IMR-90 (cell line): ENCODE measurements at regions not wholly inside any gene's neighbourhood (a gene's known extent, or its start where the extent isn't known, plus 50 kb on each side); places are given as distances from the start of the nearest gene placed in this dataset.

Experiments
- ATAC-seq: fragments of 200-7000 bp; cut with Tn5 transposase; 2 replicates; pipeline ENCODE4 v1.9.1; 2020; ENCODE audit warnings: low read depth, mild to moderate bottlenecking, moderate library complexity
- BruUV-seq: library from RNA; stranded (reverse); fragments of 400-500 nt; replicated peaks from 2 replicates; lab custom pipeline; 2021; lab: Mats Ljungman, UMichigan
- CTCF ChIA-PET: fragments of 300-600 bp; formaldehyde crosslinking; extraction: SDS; loops from one replicate; lab custom pipeline; 2021; ENCODE audit warnings: antibody characterized with exemption; lab: Yijun Ruan, JAX
- POLR2A ChIA-PET: fragments of 300-600 bp; sonication (Branson Sonifier 250); formaldehyde crosslinking; loops from one replicate; lab custom pipeline; 2022; ENCODE audit warnings: antibody characterized with exemption; ENCODE audit not compliant: unreplicated experiment; lab: Charles Lee
- DNase-seq: peaks from one replicate; pipeline ENCODE4 v3.0.0; 2013
- H2AFZ ChIP-seq: replicated peaks from 2 replicates; pipeline ENCODE3; 2013; ENCODE audit warnings: low read length, mild to moderate bottlenecking; ENCODE audit not compliant: poor library complexity
- H2AK5ac ChIP-seq: 2 replicates; pipeline ENCODE4 v1.6.1; 2013; ENCODE audit warnings: low read depth, low read length, inconsistent platforms
- H2AK9ac ChIP-seq: replicated peaks from 2 replicates; pipeline ENCODE3; 2013; ENCODE audit warnings: mild to moderate bottlenecking, low read depth, low read length, moderate library complexity; ENCODE audit not compliant: poor library complexity
- H2BK120ac ChIP-seq: 2 replicates; pipeline ENCODE4 v1.6.1; 2013; ENCODE audit warnings: low read depth, low read length, inconsistent platforms
- H2BK15ac ChIP-seq: 3 replicates; pipeline ENCODE4 v1.6.1; 2013; ENCODE audit warnings: low read depth, low read length, inconsistent platforms
- H2BK20ac ChIP-seq: 2 replicates; pipeline ENCODE4 v1.6.1; 2013; ENCODE audit warnings: low read depth, mild to moderate bottlenecking, inconsistent platforms, low read length, moderate library complexity
- H2BK5ac ChIP-seq: 2 replicates; pipeline ENCODE4 v1.6.1; 2013; ENCODE audit warnings: mild to moderate bottlenecking, low read depth, low read length, inconsistent platforms; ENCODE audit not compliant: poor library complexity, severe bottlenecking
- H3K14ac ChIP-seq: replicated peaks from 2 replicates; pipeline ENCODE4 v1.6.1; 2013; ENCODE audit warnings: low read depth, low read length, inconsistent platforms
- H3K18ac ChIP-seq: 2 replicates; pipeline ENCODE4 v1.6.1; 2013; ENCODE audit warnings: low read depth, low read length, control low read depth
- H3K23ac ChIP-seq: 2 replicates; pipeline ENCODE4 v1.6.1; 2013; ENCODE audit warnings: low read depth, low read length, inconsistent platforms
- H3K27ac ChIP-seq: 2 replicates; pipeline ENCODE4 v1.5.1; 2013; ENCODE audit warnings: mild to moderate bottlenecking, control low read depth, low read length; ENCODE audit not compliant: insufficient read depth
- H3K27me3 ChIP-seq: 2 replicates; pipeline ENCODE4 v1.6.1; 2013; ENCODE audit warnings: low read length; ENCODE audit not compliant: control insufficient read depth, insufficient read depth
- H3K36me3 ChIP-seq: 2 replicates; pipeline ENCODE4 v1.6.1; 2013; ENCODE audit warnings: low read length, mixed read lengths; ENCODE audit not compliant: control insufficient read depth, insufficient read depth
- H3K4ac ChIP-seq: 2 replicates; pipeline ENCODE4 v1.6.1; 2013; ENCODE audit warnings: low read depth, low read length, inconsistent platforms
- H3K4me1 ChIP-seq: 2 replicates; pipeline ENCODE4 v1.6.1; 2013; ENCODE audit warnings: low read length, mixed read lengths; ENCODE audit not compliant: control insufficient read depth, insufficient read depth
- H3K4me2 ChIP-seq: 2 replicates; pipeline ENCODE4 v1.6.1; 2013; ENCODE audit warnings: low read depth, mild to moderate bottlenecking, control low read depth, low read length, moderate library complexity
- H3K4me3 ChIP-seq: 2 replicates; pipeline ENCODE4 v1.5.1; 2013; ENCODE audit warnings: low read depth, mild to moderate bottlenecking, control low read depth, low read length, moderate library complexity; ENCODE audit not compliant: insufficient read depth
- H3K56ac ChIP-seq: 2 replicates; pipeline ENCODE4 v1.6.1; 2013; ENCODE audit warnings: low read length, inconsistent platforms; ENCODE audit not compliant: insufficient read depth; ENCODE audit errors: extremely low read depth
- H3K79me1 ChIP-seq, 2 experiments: 2 replicates each; pipeline ENCODE4 v1.6.1; 2013; ENCODE audit warnings: low read length in 2 of 2, inconsistent platforms in 1 of 2, low read depth in 1 of 2
- H3K9ac ChIP-seq: 2 replicates; pipeline ENCODE4 v1.6.1; 2013; ENCODE audit warnings: low read depth, low read length, control low read depth
- H3K9me1 ChIP-seq: 2 replicates; pipeline ENCODE4 v1.6.1; 2013; ENCODE audit warnings: low read length, inconsistent platforms; ENCODE audit not compliant: insufficient read depth
- H3K9me3 ChIP-seq: 2 replicates; pipeline ENCODE4 v1.6.1; 2013; ENCODE audit warnings: low read length; ENCODE audit not compliant: control insufficient read depth, insufficient read depth
- H4K20me1 ChIP-seq: 2 replicates; pipeline ENCODE4 v1.6.1; 2013; ENCODE audit warnings: low read length, inconsistent platforms; ENCODE audit not compliant: insufficient read depth
- H4K5ac ChIP-seq: 2 replicates; pipeline ENCODE4 v1.6.1; 2013; ENCODE audit warnings: mild to moderate bottlenecking, low read depth, low read length, control low read depth
- H4K8ac ChIP-seq, 2 experiments: 2 replicates each; pipeline ENCODE4 v1.6.1; 2013; ENCODE audit warnings: low read depth in 2 of 2, low read length in 2 of 2, control low read depth in 1 of 2, inconsistent platforms in 1 of 2
- H4K91ac ChIP-seq: 2 replicates; pipeline ENCODE4 v1.6.1; 2013; ENCODE audit warnings: low read depth, low read length, inconsistent platforms; ENCODE audit not compliant: insufficient read depth
- BHLHE40 ChIP-seq: fragments of 150-350 bp; IDR thresholded peaks from 2 replicates; pipeline ENCODE4 v1.6.1; 2016; ENCODE audit warnings: mild to moderate bottlenecking, low read depth, low read length
- CHD1 ChIP-seq: IDR thresholded peaks from 2 replicates; pipeline ENCODE4 v1.6.1; 2012; ENCODE audit warnings: low read depth, low read length, improper control_type of control experiment
- FOS ChIP-seq: fragments of 150-350 bp; IDR thresholded peaks from 2 replicates; pipeline ENCODE4 v1.6.1; 2016; ENCODE audit warnings: low read depth, low read length
- MAFK ChIP-seq: IDR thresholded peaks from 2 replicates; pipeline ENCODE4 v1.6.1; 2012; ENCODE audit warnings: low read depth, low read length, improper control_type of control experiment
- MXI1 ChIP-seq: IDR thresholded peaks from 2 replicates; pipeline ENCODE4 v1.6.1; 2012; ENCODE audit warnings: low read depth, mild to moderate bottlenecking, low read length, moderate library complexity, borderline replicate concordance
- POLR2A ChIP-seq: IDR thresholded peaks from 2 replicates; pipeline ENCODE4 v1.6.1; 2012; ENCODE audit warnings: mild to moderate bottlenecking, low read depth, low read length
- RFX5 ChIP-seq: IDR thresholded peaks from 2 replicates; pipeline ENCODE4 v1.8.0; 2012; ENCODE audit warnings: low read depth, mild to moderate bottlenecking, low read length, moderate library complexity
- whole genome bisulfite sequencing, 2 experiments: methylation state at CpG; one replicate each; pipeline versions ENCODE4 v1.1.5 to v1.1.7; 2013; ENCODE audit warnings: missing lambda C conversion rate in 2 of 2; ENCODE audit not compliant: insufficient read length in 1 of 2; ENCODE audit errors: extremely low coverage in 2 of 2; 5-methylcytosine and 5-hydroxymethylcytosine counted together
- dilution Hi-C: fragments of 300-500 bp; cut with HindIII; formaldehyde crosslinking; loops from one replicate; pipeline ENCODE4 v1.14.3; 2018; ENCODE audit warnings: low sequenced_read_pairs; ENCODE audit not compliant: unreplicated experiment
- in situ Hi-C: fragments of 300-500 bp; cut with MboI; formaldehyde crosslinking; loops from 3 replicates; pipeline ENCODE4 v1.14.3; 2019; ENCODE audit warnings: low sequenced_read_pairs, inconsistent platforms, mixed read lengths
- intact Hi-C: fragments of 100-400 bp; cut with micrococcal nuclease; formaldehyde crosslinking; loops from 2 replicates; pipeline ENCODE4 v1.10.0; 2022
- TF ChIP-seq, protein P1 (sequence below): fragments of 150-350 bp; IDR thresholded peaks from 2 replicates; pipeline ENCODE4 v1.6.1; 2016; ENCODE audit warnings: low read depth, mild to moderate bottlenecking, low read length, moderate library complexity, borderline replicate concordance

DNA sequence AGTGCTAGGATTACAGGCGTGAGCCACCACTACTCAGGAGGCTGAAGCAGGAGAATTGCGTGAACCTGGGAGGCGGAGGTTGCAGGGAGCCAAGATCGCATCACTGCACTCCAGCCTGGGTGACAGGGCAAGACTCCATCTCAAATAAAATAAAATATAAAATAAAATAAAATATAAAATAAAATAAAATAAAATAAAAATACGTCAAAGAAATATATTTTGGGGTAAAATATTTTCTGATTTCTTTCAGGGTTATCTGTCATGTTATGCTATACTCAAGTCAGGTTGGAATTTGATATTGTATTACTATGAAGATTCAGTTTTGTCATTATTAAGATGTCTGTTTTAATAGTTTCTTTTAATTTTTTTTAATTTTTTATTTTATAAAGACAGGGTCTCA is 99.4 kb upstream of the GHITM start:
- H2BK5ac ChIP-seq = no peak overlapping the region
- no peak overlapping the region for H3K4ac ChIP-seq
- no peak overlapping the region for H4K5ac ChIP-seq
- H4K20me1 ChIP-seq = no peaks in the 10 kb centered on the region
- no peaks in the 10 kb centered on the region for H3K79me1 ChIP-seq
- H3K27me3 ChIP-seq = no peaks in the 10 kb centered on the region
- H3K9me1 ChIP-seq = no peaks in the 10 kb centered on the region
- no peak overlapping the region for H4K91ac ChIP-seq
- no peak overlapping the region for H2AK5ac ChIP-seq
- no peak overlapping the region for H3K14ac ChIP-seq
- H2BK20ac ChIP-seq = no peak overlapping the region
- POLR2A ChIA-PET = no interaction called here
- H3K27ac ChIP-seq = no peak overlapping the region
- no peaks in the 10 kb centered on the region for H3K4me1 ChIP-seq
- TF ChIP-seq CHD1 (no peak), MXI1 (no peak), RFX5 (no peak), BHLHE40 (no peak), MAFK (no peak), FOS (no peak), POLR2A (no peak)
- TF ChIP-seq, protein P1, sequence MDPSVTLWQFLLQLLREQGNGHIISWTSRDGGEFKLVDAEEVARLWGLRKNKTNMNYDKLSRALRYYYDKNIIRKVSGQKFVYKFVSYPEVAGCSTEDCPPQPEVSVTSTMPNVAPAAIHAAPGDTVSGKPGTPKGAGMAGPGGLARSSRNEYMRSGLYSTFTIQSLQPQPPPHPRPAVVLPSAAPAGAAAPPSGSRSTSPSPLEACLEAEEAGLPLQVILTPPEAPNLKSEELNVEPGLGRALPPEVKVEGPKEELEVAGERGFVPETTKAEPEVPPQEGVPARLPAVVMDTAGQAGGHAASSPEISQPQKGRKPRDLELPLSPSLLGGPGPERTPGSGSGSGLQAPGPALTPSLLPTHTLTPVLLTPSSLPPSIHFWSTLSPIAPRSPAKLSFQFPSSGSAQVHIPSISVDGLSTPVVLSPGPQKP = no peak
- intact Hi-C loops = no loop called here
- CTCF ChIA-PET = no interaction called here
- no peak overlapping the region for H3K4me3 ChIP-seq
- DNase-seq (no peak), ATAC-seq (no peak)
- no peak overlapping the region for H3K4me2 ChIP-seq
- WGBS, 2 experiments = no CpG with 5 or more reads among the region's 5 CpGs
- H3K9ac ChIP-seq = no peak overlapping the region
- no TSS peak for BruUV-seq
- in situ Hi-C loops = no loop called here
- no peak overlapping the region for H2AK9ac ChIP-seq
- H3K23ac ChIP-seq = no peak overlapping the region
- no peak overlapping the region for H3K56ac ChIP-seq
- H2BK15ac ChIP-seq = no peak overlapping the region
- no peaks in the 10 kb centered on the region for H3K36me3 ChIP-seq
- no peaks in the 10 kb centered on the region for H3K9me3 ChIP-seq
- H3K18ac ChIP-seq = no peak overlapping the region
- H2AFZ ChIP-seq = no peak overlapping the region
- H2BK120ac ChIP-seq = no peak overlapping the region
- no peak overlapping the region for H4K8ac ChIP-seq
- dilution Hi-C loops = no loop called here
